Stimulated activated CD8-positive, alpha-beta memory T cell treated with anti-CD3 and anti-CD28 coated beads, Interleukin-7, amount 100 ng/mL, for 1 hour (primary cell): ENCODE measurements at regions not wholly inside any gene's neighbourhood (a gene's known extent, or its start where the extent isn't known, plus 50 kb on each side); places are given as distances from the start of the nearest gene placed in this dataset.

Experiments
- DNase-seq, 2 donors: peaks; one replicate each; pipeline ENCODE4 v3.0.0-alpha.2; 2020; ENCODE audit warnings: low read depth in 2 of 2

DNA sequence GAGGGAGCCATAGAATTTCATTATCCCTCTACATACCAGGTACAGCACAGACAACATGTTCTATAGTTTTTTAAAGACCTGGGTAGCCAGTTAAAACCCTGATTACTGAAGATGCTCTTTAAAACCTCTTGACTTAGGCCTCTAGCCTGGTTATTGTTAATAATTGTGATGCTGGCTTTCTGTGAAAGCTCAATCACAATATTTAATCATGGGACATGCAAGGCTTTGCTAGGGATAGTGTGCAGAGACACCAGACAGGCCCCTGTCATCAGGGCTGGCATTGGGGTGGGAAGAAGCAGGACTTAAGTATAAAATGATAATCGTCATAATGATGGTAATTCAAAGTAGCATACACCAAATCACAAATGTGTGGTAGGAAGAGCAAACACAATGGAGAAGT lies 274.4 kb downstream of the PTBP2 start:
- DNase-seq, result no peak

DNA sequence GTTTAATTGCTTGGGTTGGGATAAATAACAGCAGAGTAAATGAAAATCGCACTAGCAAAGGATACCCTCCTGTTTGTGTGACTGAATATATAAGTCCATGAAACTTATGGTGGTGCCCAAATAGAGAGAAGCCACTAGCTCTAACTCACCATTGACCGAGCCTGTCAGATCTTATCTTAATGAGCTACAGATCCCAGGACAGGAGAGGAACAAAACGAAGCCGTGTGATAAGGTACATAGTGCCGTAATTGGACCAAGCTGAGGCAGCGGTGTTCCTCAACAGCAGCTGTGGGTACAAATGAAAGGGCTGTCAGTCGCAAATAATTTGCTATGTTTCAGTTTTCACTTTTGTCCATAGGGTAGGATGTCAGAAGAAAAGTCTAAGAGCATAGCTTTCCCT lies 276.1 kb downstream of the PTBP2 start:
- DNase-seq, result no peak

DNA sequence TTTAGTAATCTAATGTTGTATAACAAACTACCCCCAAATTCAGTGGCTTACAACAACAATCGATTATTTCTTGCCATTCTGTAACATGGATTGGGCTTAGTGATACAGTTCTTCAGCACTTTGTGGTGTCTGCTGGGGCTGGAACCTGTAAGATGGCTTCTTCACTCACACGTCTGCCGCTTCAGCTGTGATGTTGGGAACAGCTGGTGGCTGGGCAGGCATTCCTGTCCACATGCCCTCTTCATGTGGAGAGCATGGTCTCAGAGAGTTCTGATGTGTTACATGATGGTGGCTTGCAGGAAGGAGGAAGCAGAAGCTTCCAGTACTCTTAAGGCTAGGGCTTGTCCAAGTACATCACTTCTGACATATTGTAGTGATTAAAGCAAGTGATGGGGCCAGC lies 276.9 kb downstream of the PTBP2 start:
- no peak for DNase-seq

DNA sequence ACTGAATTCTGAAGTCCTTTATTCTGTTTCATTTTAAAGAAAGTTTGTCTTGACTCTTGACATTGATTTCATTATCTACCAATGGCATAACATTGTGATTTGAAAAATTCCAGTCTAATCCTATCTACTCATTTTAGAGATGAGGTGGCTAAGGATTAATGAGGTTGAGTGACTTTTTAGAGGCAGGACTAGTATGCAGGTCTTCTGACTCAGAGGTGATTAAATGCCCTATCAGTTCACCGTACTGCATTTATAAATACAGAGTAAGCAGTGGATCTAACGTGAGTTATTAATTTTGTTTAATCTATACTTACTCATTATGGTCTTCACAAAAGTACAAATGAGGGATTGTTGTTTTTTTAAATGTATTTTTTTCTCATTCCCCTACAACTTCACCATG lies 277.6 kb downstream of the PTBP2 start:
- no peak for DNase-seq

DNA sequence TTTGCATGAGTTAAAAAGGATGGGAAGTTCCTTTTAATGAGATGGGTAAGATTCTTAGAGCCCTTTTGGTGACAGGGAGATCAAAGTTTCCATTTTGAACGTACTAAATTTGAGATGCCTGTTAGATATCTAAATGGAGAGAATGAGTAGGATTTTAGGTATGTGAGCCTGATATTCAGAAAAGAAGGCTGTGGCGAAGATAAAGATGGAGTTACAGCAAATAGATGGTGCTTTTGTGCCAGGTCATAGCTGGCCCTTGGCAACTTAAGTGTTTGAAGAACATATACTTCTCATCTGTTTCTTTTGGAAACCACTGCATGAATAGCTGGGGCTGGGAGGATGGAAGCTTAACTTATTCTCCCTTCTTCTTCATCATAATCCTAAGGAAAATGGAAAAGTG lies 282.5 kb downstream of the PTBP2 start:
- no peak for DNase-seq

DNA sequence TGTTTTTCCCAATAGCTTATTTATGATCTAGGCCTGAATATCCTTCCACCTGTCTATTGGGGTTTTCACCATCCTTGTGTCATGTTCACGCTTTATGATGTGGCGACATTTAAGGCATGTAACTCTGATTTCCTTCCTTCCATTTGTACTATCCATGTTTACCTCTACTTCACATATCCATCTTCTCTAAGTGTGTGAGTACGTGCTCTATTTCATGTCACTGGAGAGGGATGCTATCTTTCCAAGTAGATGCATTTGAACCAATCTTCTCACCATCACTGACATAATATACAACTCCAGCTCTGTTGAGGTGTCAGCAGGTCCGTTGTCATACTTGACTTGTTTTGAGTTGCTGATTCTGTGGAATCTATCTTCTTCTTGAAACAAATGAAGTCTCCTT lies 283.2 kb downstream of the PTBP2 start:
- DNase-seq, result no peak

DNA sequence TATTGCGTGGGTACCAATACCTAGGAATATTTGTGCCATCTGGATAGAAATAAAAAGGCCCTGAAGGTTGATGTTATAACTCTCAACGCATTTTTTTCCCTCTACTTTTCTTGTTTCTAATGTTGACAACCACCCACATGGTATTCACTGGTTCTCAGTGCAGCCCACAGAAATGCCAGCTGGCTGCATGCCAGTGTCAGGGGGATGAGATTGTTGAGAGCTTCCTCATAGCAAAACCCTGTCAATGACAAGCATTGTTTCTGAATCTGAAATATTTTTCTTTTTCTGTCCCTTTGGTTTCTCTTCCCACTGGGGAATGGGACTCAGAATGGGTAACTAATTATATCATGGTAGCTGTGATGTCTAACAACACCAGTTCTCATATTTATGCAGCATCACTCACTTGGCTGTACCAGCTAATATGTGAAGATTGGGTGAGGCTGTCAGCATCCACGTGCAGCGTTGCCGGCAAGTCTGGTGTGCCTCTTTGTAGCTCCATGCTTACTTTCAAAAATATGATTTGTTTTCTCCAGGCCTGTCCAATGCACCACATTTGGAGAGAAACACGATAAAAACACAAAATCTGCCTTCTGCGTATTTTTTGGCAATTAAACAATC lies 284.6 kb downstream of the PTBP2 start:
- DNase-seq, result no peak

DNA sequence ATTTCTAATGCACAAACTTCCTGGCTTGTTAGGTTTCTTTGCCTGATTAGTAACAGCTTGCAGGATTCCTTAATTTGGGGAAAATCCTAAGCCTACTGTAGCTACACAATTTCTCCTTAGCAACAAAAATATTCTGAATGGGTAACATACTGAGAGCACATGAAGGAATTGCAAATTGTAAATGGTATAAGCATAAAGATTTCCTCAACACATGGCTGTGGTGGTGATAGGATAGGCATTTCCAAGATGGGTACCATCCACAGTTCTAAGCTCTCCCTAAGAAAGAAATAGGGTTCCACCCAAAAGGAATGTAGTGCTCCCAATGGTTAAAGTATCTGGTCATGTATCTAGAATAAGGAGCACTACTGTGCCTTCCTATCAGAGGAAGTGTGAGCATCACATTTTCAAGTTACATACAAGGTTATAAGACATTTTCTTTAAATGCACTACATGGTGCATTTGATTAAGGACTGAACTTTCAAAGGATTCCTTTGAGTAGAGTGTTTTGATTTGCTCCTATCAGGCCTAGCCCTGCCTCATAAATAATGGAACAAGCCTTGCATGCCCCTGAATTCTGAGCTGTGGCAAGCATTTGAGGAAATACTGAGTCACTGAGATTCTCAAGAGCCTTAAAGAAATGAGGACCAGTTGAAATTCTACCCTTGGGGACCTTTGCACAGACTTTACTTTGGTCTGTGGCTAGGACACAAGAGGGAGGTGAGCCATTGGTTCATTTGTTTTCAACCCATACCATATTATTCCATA lies 286.4 kb downstream of the PTBP2 start:
- DNase-seq, result no peak

DNA sequence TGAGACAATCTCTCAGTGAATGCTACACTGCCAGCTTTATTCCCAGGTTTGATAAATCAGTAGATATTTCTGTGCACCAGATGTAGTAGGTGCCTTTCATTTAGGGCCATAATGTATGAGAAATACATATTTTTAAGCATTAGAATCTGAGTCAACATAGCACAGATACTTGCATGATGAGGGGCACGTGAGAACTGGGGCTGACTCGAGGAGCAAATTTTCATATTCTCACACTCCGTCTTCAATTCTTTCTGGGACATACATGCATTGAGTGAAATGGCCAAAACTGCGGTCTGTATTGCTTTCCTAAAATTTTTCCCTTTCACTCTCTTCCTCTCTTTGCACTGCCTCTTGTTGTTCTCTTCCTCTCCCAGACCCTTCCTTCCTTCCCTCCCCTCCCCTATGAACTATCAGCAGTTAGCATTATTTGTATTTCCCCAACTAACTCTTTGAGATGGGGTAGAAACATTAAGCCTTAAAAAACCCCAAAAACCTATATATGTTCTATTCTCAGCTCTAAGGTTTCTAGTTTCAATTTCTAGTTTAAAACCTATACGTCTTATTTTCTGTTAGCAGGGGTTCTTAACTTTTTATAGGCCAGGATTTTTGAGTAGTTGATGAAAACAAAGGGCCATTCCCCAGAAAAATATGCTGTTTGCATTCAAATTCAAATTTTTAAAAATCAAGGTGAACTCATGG lies 289.1 kb downstream of the PTBP2 start:
- DNase-seq, result no peak

DNA sequence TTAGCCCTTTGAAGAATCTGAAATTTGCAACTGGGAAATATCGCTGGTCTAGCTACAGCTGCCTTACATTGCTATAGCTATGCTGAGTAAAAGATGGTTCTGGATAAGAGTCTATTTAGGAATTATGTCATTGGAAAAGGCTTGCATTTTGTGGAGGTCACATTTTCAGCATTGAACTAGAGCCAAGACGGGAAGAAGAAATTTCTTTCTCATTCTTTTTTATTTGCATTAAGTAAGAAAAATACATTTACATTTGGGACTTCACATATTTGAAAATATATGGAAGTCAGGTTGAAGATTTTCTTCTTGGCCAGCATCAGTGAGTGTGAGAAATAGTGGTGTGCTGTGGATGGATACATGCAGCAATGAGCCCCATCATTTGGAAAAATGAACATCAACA lies 291.6 kb downstream of the PTBP2 start:
- DNase-seq, result no peak

DNA sequence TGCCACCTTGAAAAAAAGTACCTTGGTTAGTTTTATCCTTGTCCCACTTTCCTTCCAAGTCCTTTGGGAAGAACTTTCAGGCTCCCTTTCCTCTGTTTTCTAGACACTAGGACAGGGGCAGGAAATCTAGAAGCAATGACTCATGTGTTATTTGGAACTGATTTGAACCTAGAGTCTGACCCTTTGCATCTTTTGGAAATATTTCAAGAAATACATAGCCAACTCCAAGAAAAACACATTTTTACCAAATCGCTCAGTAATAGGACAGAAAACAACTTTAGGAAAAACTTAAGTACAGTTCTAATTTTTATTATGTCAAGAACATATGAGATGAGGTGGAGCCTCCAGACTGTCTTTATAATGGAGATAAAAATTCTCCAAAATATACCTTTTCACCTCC lies 292.4 kb downstream of the PTBP2 start:
- DNase-seq, result no peak

DNA sequence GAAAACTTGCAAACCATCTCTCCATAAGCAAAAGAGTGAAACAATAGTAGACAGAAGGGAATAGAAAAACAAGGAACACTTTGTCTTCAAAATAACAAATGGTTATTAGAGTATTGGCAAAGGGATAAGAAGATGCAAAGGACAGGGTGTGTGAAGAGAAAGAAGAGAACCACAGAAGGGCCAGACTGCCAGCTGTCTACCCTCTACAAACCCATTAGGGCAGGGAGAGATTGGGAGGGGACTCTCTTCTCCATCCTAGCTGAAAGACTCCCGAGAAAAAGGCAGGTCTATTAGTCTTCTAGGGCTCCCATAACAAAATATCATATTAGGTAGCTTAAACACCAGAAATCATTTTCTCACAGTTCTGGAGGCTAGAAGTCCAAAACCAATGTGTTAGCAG lies 292.8 kb downstream of the PTBP2 start:
- no peak for DNase-seq

DNA sequence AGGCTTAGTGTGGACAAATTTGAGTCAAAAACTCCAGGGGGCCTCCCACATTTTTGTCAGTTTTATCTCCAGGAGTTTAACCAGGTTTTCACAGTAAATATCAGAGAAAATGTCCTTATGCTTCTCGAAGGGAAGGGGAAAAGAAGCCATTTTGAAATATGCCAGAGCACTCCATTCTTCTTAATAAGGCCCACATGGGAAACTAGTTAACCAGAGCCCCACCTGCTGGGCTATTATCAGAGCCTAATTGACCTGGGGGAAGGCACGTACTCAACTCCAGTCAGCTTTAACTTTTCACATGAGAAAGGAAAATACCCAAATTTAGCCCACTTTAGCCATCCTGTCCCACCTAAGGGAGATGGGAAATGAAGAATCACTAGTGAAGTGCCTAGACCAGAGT lies 296.3 kb downstream of the PTBP2 start:
- DNase-seq, result no peak
